Astrocyte of the spinal cord (primary cell): ENCODE measurements at regions not wholly inside any gene's neighbourhood (a gene's known extent, or its start where the extent isn't known, plus 50 kb on each side); places are given as distances from the start of the nearest gene placed in this dataset.
A peak's percentile ranks its signal among the peaks of the same experiment; 100 is the strongest.

Experiments used
- DNase-seq: peaks from one replicate; pipeline ENCODE4 v3.0.0; 2011; ENCODE audit warnings: low read depth, low spot score
- H3K4me3 ChIP-seq: 2 replicates; pipeline ENCODE4 v1.5.1; 2011; ENCODE audit warnings: low read depth, mild to moderate bottlenecking, low read length, moderate library complexity
- in situ Hi-C: cut with HindIII; loops from 2 replicates; pipeline ENCODE4 v1.10.0; 2017; ENCODE audit warnings: low sequenced_read_pairs
- TF ChIP-seq, protein P1 (sequence below): IDR thresholded peaks from 2 replicates; pipeline ENCODE4 v1.5.1; 2012; ENCODE audit warnings: low read depth, mild to moderate bottlenecking, low read length, inconsistent platforms

DNA sequence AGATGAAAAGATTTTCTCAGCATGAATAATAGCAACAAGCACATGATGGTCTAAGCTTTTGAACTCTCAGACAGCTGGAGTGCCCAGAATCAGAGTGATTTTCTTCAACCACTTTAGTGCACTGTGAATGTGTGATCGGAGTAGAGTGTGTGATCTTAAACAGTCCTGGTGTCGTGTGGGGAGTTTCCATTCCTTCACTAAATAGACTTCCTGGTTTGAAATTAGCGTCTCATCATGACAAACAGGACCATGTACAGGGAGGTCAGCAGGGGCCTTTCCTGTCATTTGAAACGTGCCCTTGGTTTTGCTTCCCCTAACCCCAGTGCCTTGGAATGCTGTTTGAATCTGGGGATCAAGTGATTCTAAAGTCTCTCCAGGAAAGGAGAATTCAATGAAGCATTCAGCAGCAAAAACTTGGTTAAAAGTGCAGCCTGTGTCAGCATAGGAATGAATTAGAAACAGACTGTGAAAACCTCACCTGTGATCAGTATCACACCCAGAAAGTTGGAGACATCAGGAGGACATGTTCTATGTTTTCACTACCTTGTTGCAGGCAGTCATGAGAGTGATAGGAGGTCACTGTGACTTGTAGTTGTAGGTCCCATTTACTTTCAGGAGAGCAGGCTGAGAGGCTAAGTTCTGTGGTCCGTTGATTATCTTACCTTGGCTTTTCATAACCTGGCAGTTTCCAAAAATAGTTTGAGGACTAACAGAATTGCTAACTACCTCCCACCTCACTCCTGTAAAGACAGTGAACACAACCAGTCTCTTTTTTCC lies 400.3 kb downstream of the MTX2 start:
- H3K4me3 ChIP-seq, result no peak overlapping the region
- in situ Hi-C loops, result no loop called here
- TF ChIP-seq, protein P1, sequence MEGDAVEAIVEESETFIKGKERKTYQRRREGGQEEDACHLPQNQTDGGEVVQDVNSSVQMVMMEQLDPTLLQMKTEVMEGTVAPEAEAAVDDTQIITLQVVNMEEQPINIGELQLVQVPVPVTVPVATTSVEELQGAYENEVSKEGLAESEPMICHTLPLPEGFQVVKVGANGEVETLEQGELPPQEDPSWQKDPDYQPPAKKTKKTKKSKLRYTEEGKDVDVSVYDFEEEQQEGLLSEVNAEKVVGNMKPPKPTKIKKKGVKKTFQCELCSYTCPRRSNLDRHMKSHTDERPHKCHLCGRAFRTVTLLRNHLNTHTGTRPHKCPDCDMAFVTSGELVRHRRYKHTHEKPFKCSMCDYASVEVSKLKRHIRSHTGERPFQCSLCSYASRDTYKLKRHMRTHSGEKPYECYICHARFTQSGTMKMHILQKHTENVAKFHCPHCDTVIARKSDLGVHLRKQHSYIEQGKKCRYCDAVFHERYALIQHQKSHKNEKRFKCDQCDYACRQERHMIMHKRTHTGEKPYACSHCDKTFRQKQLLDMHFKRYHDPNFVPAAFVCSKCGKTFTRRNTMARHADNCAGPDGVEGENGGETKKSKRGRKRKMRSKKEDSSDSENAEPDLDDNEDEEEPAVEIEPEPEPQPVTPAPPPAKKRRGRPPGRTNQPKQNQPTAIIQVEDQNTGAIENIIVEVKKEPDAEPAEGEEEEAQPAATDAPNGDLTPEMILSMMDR, result no peak
- no peak for DNase-seq

DNA sequence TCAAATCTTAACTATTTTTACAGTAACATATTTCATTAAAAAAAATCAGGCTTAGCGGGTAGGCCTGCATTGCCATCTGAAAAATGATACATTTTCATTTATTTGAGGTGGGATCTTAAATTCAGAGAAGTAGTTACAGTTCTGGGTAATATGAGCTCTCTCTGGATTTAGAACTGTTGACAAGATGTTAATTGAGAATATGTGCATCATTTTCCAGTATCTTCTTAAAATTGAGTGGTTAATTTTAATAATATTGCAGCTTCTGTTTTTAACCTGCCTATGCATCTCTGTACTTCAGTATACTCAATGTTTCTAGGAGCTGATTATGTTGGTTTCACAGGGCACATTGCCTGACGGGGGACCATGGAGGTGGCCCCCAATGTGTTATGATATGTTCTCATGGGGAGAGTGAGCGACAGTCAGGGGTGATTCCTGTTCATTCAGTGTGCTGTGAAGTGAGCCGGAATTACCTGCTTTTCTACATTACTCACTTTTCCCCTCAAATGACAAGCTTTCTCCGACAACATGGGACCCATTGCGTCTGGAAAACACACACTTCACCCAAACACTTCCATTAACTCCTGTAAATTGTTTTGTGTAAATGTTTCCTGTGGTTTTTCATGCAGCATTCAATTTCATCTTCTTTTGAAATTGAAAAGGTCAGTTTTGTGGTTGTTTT lies 406.2 kb downstream of the MTX2 start:
- TF ChIP-seq, protein P1, result no peak
- in situ Hi-C loops, result no loop called here
- no peak for DNase-seq
- no peak overlapping the region for H3K4me3 ChIP-seq

DNA sequence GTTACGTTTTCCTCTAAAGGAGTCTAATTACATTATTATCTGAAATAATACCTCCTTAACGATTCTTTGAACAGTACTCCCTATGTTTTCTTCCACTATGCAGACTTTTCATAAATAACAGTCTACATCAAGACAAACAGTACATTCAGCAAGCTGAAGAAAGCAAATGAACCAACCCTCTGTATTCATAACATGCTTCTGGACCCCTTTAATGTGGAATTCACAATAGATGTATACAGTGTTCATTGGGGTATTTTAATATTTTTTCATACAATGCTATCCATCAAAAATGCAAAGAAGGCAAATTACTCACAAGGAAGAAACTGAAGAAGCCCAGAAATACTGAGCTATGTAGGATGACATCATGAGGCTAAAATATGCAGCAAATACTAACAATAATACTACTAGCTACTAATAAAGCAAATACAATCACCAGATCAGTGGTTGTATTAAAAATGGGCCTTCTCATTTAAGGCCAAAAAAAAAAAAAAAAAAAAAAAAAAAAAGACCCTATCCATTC lies 408.6 kb downstream of the MTX2 start:
- no peak overlapping the region for H3K4me3 ChIP-seq
- no peak for DNase-seq
- in situ Hi-C loops, result no loop called here
- TF ChIP-seq, protein P1, result no peak

DNA sequence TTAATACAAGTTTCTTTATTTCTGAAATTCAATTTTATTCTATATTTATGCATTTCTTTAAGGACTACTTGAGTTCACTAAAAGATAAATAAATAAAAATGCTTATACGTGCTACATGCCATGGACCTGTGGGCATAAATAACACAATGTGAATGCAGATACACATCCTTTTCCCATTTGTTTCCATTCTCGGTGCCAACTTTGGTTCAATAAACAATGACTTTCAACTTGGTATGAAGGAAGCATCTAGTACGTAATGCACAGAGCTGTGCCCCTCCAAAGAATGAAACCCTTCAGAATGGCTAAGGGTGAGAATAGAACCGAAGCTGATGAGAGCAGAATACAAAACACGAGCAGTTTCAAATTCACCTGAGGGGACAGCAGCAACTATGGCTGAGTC lies 409.3 kb downstream of the MTX2 start:
- in situ Hi-C loops, result no loop called here
- no peak overlapping the region for H3K4me3 ChIP-seq
- no peak for DNase-seq
- TF ChIP-seq, protein P1, result no peak

DNA sequence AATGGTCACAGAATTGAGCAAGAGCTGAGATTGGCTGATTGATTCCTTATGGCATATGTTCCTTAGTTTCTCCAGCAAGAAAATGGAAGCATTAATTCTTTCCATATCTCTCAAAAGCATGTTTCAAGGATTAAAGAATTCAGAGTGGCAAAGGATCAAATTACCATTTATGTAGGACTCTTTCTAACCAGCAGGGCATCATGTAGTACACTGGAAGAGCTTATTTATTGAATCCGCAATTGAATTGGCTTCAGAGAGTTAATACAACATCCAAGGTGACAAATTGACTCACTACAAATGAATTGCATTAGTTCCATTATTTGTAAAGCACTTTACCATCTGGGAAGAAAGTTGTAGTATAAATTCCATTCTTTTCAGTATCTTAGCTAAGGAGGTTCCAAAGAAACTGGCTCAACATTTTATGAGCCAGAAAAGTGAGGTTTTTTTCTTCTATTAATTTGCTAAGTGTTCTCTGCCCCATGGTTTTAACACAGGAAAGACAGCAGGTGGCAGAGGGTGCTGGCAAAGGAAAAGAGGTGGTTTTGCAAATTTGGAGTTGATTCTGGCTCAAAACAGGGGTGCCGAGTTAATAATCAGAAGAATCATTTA lies 409.9 kb downstream of the MTX2 start:
- in situ Hi-C loops, result no loop called here
- TF ChIP-seq, protein P1, result peak; percentile 3
- DNase-seq, result no peak

DNA sequence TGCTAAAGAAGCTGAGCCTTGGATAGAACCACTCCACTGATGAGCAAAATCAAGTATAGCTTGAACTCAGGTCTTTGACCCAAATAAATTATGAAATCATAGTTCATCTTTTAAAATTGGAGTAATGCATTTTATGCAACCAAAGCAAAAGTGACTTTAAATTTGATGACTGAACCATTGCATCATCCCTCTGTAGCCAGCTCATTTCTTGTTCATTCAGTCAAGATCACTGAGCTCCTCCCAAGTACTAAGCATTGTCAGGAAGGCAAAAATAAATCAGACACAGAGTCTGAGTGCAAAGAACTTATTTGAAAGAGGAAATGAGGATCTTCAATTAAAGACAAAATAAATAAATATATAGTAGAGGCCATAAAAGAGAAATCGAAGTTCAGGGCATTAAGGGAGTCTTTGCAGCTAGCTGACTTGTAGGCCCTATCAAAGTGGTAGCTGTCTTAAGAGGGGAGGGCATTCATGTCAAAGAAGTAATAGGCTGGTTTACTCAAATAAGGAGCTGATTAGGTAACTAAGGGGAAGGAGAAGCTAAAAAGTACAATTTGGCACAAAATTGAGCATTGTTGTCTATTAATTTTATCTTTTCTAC lies 411.8 kb downstream of the MTX2 start:
- peak; percentile 2 for DNase-seq
- in situ Hi-C loops, result no loop called here
- TF ChIP-seq, protein P1, result no peak

More for the DNA sequence above, 409.9 kb downstream of the MTX2 start:
- H3K4me3 ChIP-seq, result no peak overlapping the region

More for the DNA sequence above, 411.8 kb downstream of the MTX2 start:
- no peak overlapping the region for H3K4me3 ChIP-seq
